GM23338 (cell line): ENCODE measurements at regions not wholly inside any gene's neighbourhood (a gene's known extent, or its start where the extent isn't known, plus 50 kb on each side); places are given as distances from the start of the nearest gene placed in this dataset.

Experiments used
- ATAC-seq: fragments of 200-7000 bp; cut with Tn5 transposase; 3 replicates; pipeline ENCODE4 v1.9.1; 2020
- DNase-seq: peaks from one replicate; pipeline ENCODE4 v3.0.0-alpha.2; 2015; ENCODE audit warnings: low spot score
- H2AFZ ChIP-seq: fragments of 200-600 bp; sonication (generic); 2 replicates; pipeline ENCODE4 v1.8.0; 2016; ENCODE audit warnings: antibody characterized with exemption, mild to moderate bottlenecking, moderate library complexity
- H3F3A ChIP-seq: fragments of 200-600 bp; sonication (generic); replicated peaks from 2 replicates; pipeline ENCODE4 v1.8.0; 2017; ENCODE audit warnings: antibody characterized with exemption, mixed run types, low read depth
- H3K27ac ChIP-seq: fragments of 200-600 bp; sonication (generic); 2 replicates; pipeline ENCODE4 v1.6.1; 2016; ENCODE audit warnings: low read depth
- H3K27me3 ChIP-seq: fragments of 200-600 bp; sonication (generic); 2 replicates; pipeline ENCODE4 v1.8.0; 2016; ENCODE audit warnings: mild to moderate bottlenecking, mixed run types, moderate library complexity; ENCODE audit not compliant: insufficient read depth
- H3K36me3 ChIP-seq: fragments of 200-600 bp; sonication (generic); 2 replicates; pipeline ENCODE4 v1.8.0; 2016; ENCODE audit warnings: mild to moderate bottlenecking; ENCODE audit not compliant: insufficient read depth
- H3K4me1 ChIP-seq: fragments of 200-600 bp; sonication (generic); 2 replicates; pipeline ENCODE4 v1.8.0; 2016; ENCODE audit warnings: mild to moderate bottlenecking, moderate library complexity; ENCODE audit not compliant: insufficient read depth
- H3K4me2 ChIP-seq: fragments of 200-600 bp; sonication (generic); 2 replicates; pipeline ENCODE4 v1.7.1; 2017; ENCODE audit warnings: mixed run types
- H3K4me3 ChIP-seq: fragments of 200-600 bp; sonication (generic); 2 replicates; pipeline ENCODE4 v1.6.1; 2016; ENCODE audit warnings: mixed run types
- H3K79me2 ChIP-seq: fragments of 200-600 bp; sonication (generic); replicated peaks from 2 replicates; pipeline ENCODE4 v1.8.0; 2017; ENCODE audit warnings: mild to moderate bottlenecking; ENCODE audit not compliant: insufficient read depth
- H3K9me2 ChIP-seq: fragments of 200-600 bp; sonication (generic); 2 replicates; pipeline ENCODE4 v1.8.0; 2017; ENCODE audit not compliant: insufficient read depth
- H4K20me1 ChIP-seq: fragments of 200-600 bp; sonication (generic); replicated peaks from 2 replicates; pipeline ENCODE4 v1.8.0; 2017; ENCODE audit warnings: mild to moderate bottlenecking; ENCODE audit not compliant: insufficient read depth
- H3K27ac Mint-ChIP-seq: 2 replicates; pipeline ENCODE4 v1.8.0; 2020; ENCODE audit warnings: inconsistent platforms, mild to moderate bottlenecking, moderate library complexity, mixed read lengths
- H3K27me3 Mint-ChIP-seq: 3 replicates; pipeline ENCODE4 v1.8.0; 2022; ENCODE audit warnings: low read depth, mild to moderate bottlenecking, moderate library complexity, mixed read lengths, inconsistent platforms; ENCODE audit not compliant: insufficient read depth, poor library complexity
- H3K36me3 Mint-ChIP-seq: 3 replicates; pipeline ENCODE4 v1.8.0; 2021; ENCODE audit warnings: low read depth, mild to moderate bottlenecking, inconsistent platforms, moderate library complexity, mixed read lengths
- H3K4me1 Mint-ChIP-seq: 3 replicates; pipeline ENCODE4 v1.8.0; 2020; ENCODE audit warnings: mild to moderate bottlenecking, inconsistent platforms, mixed read lengths
- H3K4me3 Mint-ChIP-seq: 3 replicates; pipeline ENCODE4 v1.8.0; 2021; ENCODE audit warnings: moderate library complexity, mild to moderate bottlenecking, inconsistent platforms, mixed read lengths
- H3K9me3 Mint-ChIP-seq: 3 replicates; pipeline ENCODE4 v1.8.0; 2020; ENCODE audit warnings: moderate library complexity, mild to moderate bottlenecking, inconsistent platforms, mixed read lengths
- CTCF ChIP-seq, 2 experiments: fragments of 200-600 bp in 1 of 2; sonication (generic) in 1 of 2; conservative IDR thresholded peaks; 2 replicates each; pipeline versions ENCODE4 v1.5.1 to v1.6.1; 2016 to 2017; ENCODE audit warnings: antibody characterized with exemption in 2 of 2, low read depth in 2 of 2, mild to moderate bottlenecking in 2 of 2, moderate library complexity in 1 of 2
- EZH2 ChIP-seq: fragments of 200-600 bp; sonication (generic); IDR thresholded peaks from one replicate; pipeline ENCODE4 v1.8.0; 2017; ENCODE audit warnings: antibody characterized with exemption, mild to moderate bottlenecking, low read depth; ENCODE audit not compliant: unreplicated experiment
- REST ChIP-seq: IDR thresholded peaks from one replicate; pipeline ENCODE4 v1.6.1; 2018; ENCODE audit warnings: antibody characterized with exemption; ENCODE audit not compliant: unreplicated experiment
- ZNF331 ChIP-seq: fragments of 250-450 bp; sonication (Bioruptor Pico); IDR thresholded peaks from 2 replicates; pipeline ENCODE4 v1.5.0; 2020; ENCODE audit warnings: low read depth, mild to moderate bottlenecking, moderate library complexity
- ZNF462 ChIP-seq: fragments of 250-450 bp; sonication (Bioruptor Pico); IDR thresholded peaks from 2 replicates; pipeline ENCODE4 v1.5.0; 2020; ENCODE audit warnings: mild to moderate bottlenecking, moderate library complexity

GRCh38 chr10:43727935-43728334 is 79.3 kb upstream of the ZNF32 start (continued):
- TF ChIP-seq ZNF462 (CRISPR knock-in tag) (no peak), ZNF331 (no peak)

DNA sequence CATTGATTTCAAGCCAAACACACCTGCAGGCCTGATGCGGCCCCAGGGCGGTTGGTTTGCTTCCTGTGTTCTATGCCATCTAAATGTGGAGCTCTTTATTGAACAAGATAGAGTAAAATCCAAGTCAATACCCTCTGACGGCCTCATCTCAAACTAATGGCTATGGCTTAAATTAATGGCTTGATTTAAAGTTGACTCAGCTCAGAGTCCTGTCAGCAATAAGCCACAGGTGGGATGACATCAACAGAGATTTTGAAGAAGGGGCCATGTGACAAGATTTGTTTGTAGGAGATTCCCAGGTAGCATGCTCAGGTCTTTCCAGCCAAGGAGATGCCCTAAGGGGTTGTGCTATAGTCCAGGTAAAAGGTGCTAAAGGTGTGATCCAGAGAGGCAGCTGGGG is 66.7 kb upstream of the ZNF32 start:
- no peaks in the 10 kb centered on the region for H3K79me2 ChIP-seq
- H3K36me3 Mint-ChIP-seq: peaks cover 5% of the 10 kb centered on the region; the same call in 2 of the 3 replicates
- no peak overlapping the region for H3K4me3 Mint-ChIP-seq
- peaks cover 5% of the 10 kb centered on the region for H3K27me3 Mint-ChIP-seq
- no peaks in the 10 kb centered on the region for H3K27me3 ChIP-seq
- ATAC-seq (no peak), DNase-seq (no peak)
- H4K20me1 ChIP-seq: no peaks in the 10 kb centered on the region
- no peak overlapping the region for H3K27ac Mint-ChIP-seq
- no peaks in the 10 kb centered on the region for H3K9me2 ChIP-seq
- H2AFZ ChIP-seq: no peak overlapping the region
- no peak overlapping the region for H3K4me2 ChIP-seq
- H3K4me3 ChIP-seq: no peak overlapping the region
- no peaks in the 10 kb centered on the region for H3K36me3 ChIP-seq
- H3K9me3 Mint-ChIP-seq: peaks cover 34% of the 10 kb centered on the region
- H3F3A ChIP-seq: no peaks in the 10 kb centered on the region
- H3K4me1 Mint-ChIP-seq: no peaks in the 10 kb centered on the region
- no peak overlapping the region for H3K27ac ChIP-seq
- no peaks in the 10 kb centered on the region for H3K4me1 ChIP-seq
- TF ChIP-seq REST (no peak), CTCF (conservative IDR thresholded peaks at IDR 0.05; ENCODE audit: low read depth in 2 of 2) (no peak), EZH2 (no peak)
